Spleen (tissue), 7 donors: ENCODE measurements at regions not wholly inside any gene's neighbourhood (a gene's known extent, or its start where the extent isn't known, plus 50 kb on each side); places are given as distances from the start of the nearest gene placed in this dataset.

ENCODE experiments used
- CTCF ChIP-seq, 11 experiments: fragments of 200-600 bp in 7 of 11; fragments of 450-650 bp in 4 of 11; sonication (generic) in 4 of 11; IDR thresholded peaks in 8 of 11; conservative IDR thresholded peaks in 3 of 11; 1 replicate in 7 of 11; 2 replicates in 4 of 11; pipeline versions ENCODE4 v1.4.0 to v1.8.0; 2016 to 2021; ENCODE audit warnings: antibody characterized with exemption in 11 of 11, inconsistent platforms in 4 of 11, mild to moderate bottlenecking in 1 of 11
- POLR2A ChIP-seq, 3 donors: fragments of 450-650 bp; IDR thresholded peaks; one replicate each; pipeline ENCODE4 v1.5.1; 2017; ENCODE audit warnings: antibody characterized with exemption in 3 of 3, mild to moderate bottlenecking in 1 of 3
- POLR2AphosphoS5 ChIP-seq, 3 donors: sonication (generic); formaldehyde crosslinking; IDR thresholded peaks; one replicate each; pipeline ENCODE4 v1.5.1; 2017; ENCODE audit warnings: antibody characterized with exemption in 3 of 3
- donor health status: DM: no; HTN: no; CAD: no; lungs with moderate emphysema.
- donor health status: DM: no; HTN: no; CAD: no.
- donor health status: DM: no; HTN: no; CAD: no.

GRCh38 chr11:39617971-39618370 lies 1841.5 kb downstream of the LRRC4C start:
- TF ChIP-seq CTCF (IDR thresholded peaks at IDR 0.05 in 8 of 11, conservative IDR thresholded peaks at IDR 0.05 in 3 of 11): no peak
- TF ChIP-seq POLR2A (IDR thresholded peaks at IDR 0.05): no peak
- TF ChIP-seq POLR2AphosphoS5 (IDR thresholded peaks at IDR 0.05): no peak
